ENCODE measurements at regions not wholly inside any gene's neighbourhood (a gene's known extent, or its start where the extent isn't known, plus 50 kb on each side); places are given as distances from the start of the nearest gene placed in this dataset.

DNA sequence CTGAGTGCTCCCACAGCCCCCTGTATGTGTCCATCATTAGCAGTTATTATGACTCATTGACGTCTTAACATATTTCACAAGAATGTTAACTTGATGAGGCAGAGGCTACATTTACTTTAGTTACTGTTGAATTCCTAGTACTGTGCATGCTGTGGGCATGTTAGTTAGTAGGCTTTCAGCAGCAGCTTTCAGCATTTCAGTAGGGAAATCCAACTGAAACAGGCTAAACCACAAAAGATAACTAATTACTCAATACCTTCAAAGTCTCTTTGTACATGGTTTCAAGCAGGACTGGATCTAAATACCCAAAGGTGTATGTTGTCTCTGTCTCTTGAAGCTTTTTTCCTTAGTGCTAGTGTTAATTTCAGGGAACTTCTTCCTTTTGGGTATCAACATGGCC is 229.9 kb upstream of the SUCLG2 start:
- H3K9me3 Mint-ChIP-seq = peaks cover 2% of the 10 kb centered on the region
- no peaks in the 10 kb centered on the region for H3K4me1 Mint-ChIP-seq
- no peak overlapping the region for H3K27ac Mint-ChIP-seq (ENCODE audit: unreplicated experiment)
- no peaks in the 10 kb centered on the region for H3K27me3 Mint-ChIP-seq (ENCODE audit: low read depth)
- no peak overlapping the region for H3K4me3 Mint-ChIP-seq
- TF ChIP-seq, protein P1, sequence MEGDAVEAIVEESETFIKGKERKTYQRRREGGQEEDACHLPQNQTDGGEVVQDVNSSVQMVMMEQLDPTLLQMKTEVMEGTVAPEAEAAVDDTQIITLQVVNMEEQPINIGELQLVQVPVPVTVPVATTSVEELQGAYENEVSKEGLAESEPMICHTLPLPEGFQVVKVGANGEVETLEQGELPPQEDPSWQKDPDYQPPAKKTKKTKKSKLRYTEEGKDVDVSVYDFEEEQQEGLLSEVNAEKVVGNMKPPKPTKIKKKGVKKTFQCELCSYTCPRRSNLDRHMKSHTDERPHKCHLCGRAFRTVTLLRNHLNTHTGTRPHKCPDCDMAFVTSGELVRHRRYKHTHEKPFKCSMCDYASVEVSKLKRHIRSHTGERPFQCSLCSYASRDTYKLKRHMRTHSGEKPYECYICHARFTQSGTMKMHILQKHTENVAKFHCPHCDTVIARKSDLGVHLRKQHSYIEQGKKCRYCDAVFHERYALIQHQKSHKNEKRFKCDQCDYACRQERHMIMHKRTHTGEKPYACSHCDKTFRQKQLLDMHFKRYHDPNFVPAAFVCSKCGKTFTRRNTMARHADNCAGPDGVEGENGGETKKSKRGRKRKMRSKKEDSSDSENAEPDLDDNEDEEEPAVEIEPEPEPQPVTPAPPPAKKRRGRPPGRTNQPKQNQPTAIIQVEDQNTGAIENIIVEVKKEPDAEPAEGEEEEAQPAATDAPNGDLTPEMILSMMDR (conservative IDR thresholded peaks at IDR 0.05) = no peak
- no peak for DNase-seq (ENCODE audit: low read depth, low spot score)
- peaks cover 5% of the 10 kb centered on the region for H3K36me3 Mint-ChIP-seq (ENCODE audit: low read depth)

DNA sequence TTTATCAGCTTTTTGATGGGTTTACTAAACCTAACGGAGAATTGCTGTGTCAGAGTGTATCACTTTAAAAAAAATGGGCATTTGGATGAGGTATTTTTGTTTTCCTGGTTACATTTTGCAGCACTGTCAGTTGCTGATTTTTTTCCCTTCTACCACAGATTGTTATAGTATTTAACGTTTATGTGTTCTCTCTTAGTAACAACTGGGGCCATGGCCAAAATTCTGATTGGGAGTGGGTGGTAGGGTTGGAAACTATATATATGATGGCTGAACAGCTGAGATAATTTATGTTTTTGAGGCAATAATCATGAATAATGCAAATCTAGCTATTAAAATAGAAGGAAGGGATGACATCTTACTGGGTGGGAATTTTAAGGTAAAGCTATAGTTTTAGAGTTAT is 229.4 kb upstream of the SUCLG2 start:
- no peak for DNase-seq (ENCODE audit: low read depth, low spot score)
- no peak overlapping the region for H3K27ac Mint-ChIP-seq (ENCODE audit: unreplicated experiment)
- H3K4me3 Mint-ChIP-seq = no peak overlapping the region
- no peaks in the 10 kb centered on the region for H3K4me1 Mint-ChIP-seq
- TF ChIP-seq, protein P1 (conservative IDR thresholded peaks at IDR 0.05) = no peak
- H3K9me3 Mint-ChIP-seq = peaks cover 2% of the 10 kb centered on the region
- H3K27me3 Mint-ChIP-seq (ENCODE audit: low read depth) = no peaks in the 10 kb centered on the region
- H3K36me3 Mint-ChIP-seq (ENCODE audit: low read depth) = peaks cover 3% of the 10 kb centered on the region

DNA sequence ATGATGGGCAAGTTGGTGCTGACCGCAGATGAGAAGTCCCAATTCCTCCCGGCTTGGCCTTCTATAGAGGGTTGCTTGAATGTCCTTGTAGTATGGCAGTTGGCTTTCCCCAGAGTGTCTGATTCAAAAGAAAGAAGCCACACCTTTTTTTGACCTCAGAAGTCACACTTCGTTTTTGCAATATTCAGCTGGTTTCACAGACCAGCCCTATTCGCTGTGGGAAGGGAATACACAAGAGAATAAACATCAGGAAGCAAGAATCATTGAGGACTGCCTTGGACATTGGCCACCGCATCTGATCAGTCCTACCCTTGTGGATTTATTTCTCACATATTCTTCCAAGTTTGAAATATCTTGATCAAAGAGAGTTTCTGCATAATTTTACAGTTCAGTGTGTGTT is 228.6 kb upstream of the SUCLG2 start:
- H3K9me3 Mint-ChIP-seq = no peaks in the 10 kb centered on the region
- TF ChIP-seq, protein P1 (conservative IDR thresholded peaks at IDR 0.05) = no peak
- H3K36me3 Mint-ChIP-seq (ENCODE audit: low read depth) = no peaks in the 10 kb centered on the region
- no peaks in the 10 kb centered on the region for H3K27me3 Mint-ChIP-seq (ENCODE audit: low read depth)
- H3K27ac Mint-ChIP-seq (ENCODE audit: unreplicated experiment) = no peak overlapping the region
- DNase-seq (ENCODE audit: low read depth, low spot score) = no peak
- H3K4me1 Mint-ChIP-seq = no peaks in the 10 kb centered on the region
- no peak overlapping the region for H3K4me3 Mint-ChIP-seq

DNA sequence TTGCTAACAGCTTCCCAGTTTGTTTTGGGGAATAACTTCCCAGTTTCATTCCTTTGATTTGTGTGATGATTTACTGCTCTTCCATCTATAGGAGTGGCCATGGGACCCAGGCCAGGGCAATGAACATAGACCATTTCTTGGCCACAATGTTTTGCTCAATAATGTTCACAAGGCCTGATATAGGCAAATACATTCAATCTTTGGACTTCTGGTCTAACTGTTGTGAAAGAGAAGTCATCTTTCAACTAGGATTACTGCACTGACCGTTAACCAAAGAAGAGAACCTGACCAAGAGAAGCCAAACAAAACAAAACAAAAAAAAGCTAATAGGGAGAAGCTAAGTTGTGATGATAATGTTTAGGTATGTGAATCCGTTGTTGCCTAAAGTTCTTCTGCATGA is 221.8 kb upstream of the SUCLG2 start:
- Mint-ChIP-seq H3K27me3 (ENCODE audit: low read depth) (no peaks in the 10 kb centered on the region), H3K27ac (ENCODE audit: unreplicated experiment) (no peak overlapping the region), H3K4me1 (no peaks in the 10 kb centered on the region), H3K36me3 (ENCODE audit: low read depth) (no peaks in the 10 kb centered on the region), H3K4me3 (no peak overlapping the region), H3K9me3 (no peaks in the 10 kb centered on the region)
- TF ChIP-seq, protein P1 (conservative IDR thresholded peaks at IDR 0.05) = no peak
- DNase-seq (ENCODE audit: low read depth, low spot score) = no peak

DNA sequence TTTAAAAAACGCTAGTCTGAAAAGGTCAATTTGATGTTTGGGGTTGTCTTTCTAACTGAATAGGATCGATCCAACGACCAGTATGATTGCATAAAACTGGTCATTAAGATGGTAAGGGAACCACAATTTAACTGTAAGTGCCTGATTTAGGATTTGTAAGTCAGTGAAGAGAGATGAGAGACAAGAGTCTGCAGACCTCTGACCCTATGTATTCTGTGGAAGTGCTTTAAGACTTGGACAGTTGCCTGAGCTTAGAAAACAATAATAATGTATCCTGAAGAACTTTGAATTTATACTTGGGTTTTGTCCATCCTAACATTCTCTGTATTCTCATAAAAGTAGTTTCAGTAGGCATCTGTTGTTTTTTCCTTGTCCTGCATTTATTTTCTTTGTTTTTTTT is 221.4 kb upstream of the SUCLG2 start:
- Mint-ChIP-seq H3K27ac (ENCODE audit: unreplicated experiment) (no peak overlapping the region), H3K36me3 (ENCODE audit: low read depth) (no peaks in the 10 kb centered on the region), H3K27me3 (ENCODE audit: low read depth) (no peaks in the 10 kb centered on the region), H3K9me3 (no peaks in the 10 kb centered on the region), H3K4me3 (no peak overlapping the region), H3K4me1 (no peaks in the 10 kb centered on the region)
- TF ChIP-seq, protein P1 (conservative IDR thresholded peaks at IDR 0.05) = no peak
- DNase-seq (ENCODE audit: low read depth, low spot score) = no peak

DNA sequence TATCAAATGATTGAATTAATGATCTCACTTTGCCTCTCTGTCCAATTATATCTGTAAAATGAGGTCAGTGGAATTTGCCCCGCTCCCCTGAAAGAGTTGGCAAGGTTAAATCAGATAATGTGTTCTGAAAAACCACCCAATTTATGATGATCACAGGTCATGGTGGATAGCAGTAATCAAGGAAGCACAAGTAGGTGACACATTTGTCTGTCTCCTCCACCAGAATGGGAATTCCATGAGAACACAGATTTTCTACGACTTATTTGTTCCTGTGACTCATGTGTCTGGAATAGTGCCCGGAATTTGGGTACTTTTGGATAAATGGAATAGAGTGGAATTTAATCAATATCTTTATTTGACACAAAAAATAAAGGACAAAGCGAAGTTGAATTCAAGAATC is 220.9 kb upstream of the SUCLG2 start:
- H3K36me3 Mint-ChIP-seq (ENCODE audit: low read depth) = no peaks in the 10 kb centered on the region
- DNase-seq (ENCODE audit: low read depth, low spot score) = no peak
- no peaks in the 10 kb centered on the region for H3K4me1 Mint-ChIP-seq
- no peaks in the 10 kb centered on the region for H3K27me3 Mint-ChIP-seq (ENCODE audit: low read depth)
- no peaks in the 10 kb centered on the region for H3K9me3 Mint-ChIP-seq
- TF ChIP-seq, protein P1 (conservative IDR thresholded peaks at IDR 0.05) = no peak
- no peak overlapping the region for H3K4me3 Mint-ChIP-seq
- no peak overlapping the region for H3K27ac Mint-ChIP-seq (ENCODE audit: unreplicated experiment)
